ENCODE measurements at regions not wholly inside any gene's neighbourhood (a gene's known extent, or its start where the extent isn't known, plus 50 kb on each side); places are given as distances from the start of the nearest gene placed in this dataset.

- Histone ChIP-seq H3K27ac (no peak overlapping the region), H3K4me3 (ENCODE audit: low read depth in 1 of 2, low read length in 1 of 2) (no peak overlapping the region), H3K4me1 (ENCODE audit: control insufficient read depth in 1 of 2, insufficient read depth in 1 of 2, low read depth in 1 of 2, low read length in 1 of 2) (no peaks in the 10 kb centered on the region), H3K9me3 (no peaks in the 10 kb centered on the region), H3K27me3 (no peaks in the 10 kb centered on the region), H3K36me3 (no peaks in the 10 kb centered on the region)
- TF ChIP-seq CTCF (IDR thresholded peaks at IDR 0.05) = no peak
Observed at GRCh38 chr18:67260841-67261240, 255.7 kb downstream of the DSEL start.

GRCh38 chr18:67250776-67251424 is 265.6 kb downstream of the DSEL start:
- no peak overlapping the region for H3K27ac ChIP-seq
- TF ChIP-seq CTCF (IDR thresholded peaks at IDR 0.05) = no peak
- no peaks in the 10 kb centered on the region for H3K9me3 ChIP-seq
- H3K4me1 ChIP-seq (ENCODE audit: control insufficient read depth in 1 of 2, insufficient read depth in 1 of 2, low read depth in 1 of 2, low read length in 1 of 2) = no peaks in the 10 kb centered on the region
- no peaks in the 10 kb centered on the region for H3K27me3 ChIP-seq
- no peaks in the 10 kb centered on the region for H3K36me3 ChIP-seq
- no peak overlapping the region for H3K4me3 ChIP-seq (ENCODE audit: low read depth in 1 of 2, low read length in 1 of 2)

GRCh38 chr18:67243799-67244587 is 272.5 kb downstream of the DSEL start:
- Histone ChIP-seq H3K4me3 (ENCODE audit: low read depth in 1 of 2, low read length in 1 of 2) (no peak overlapping the region), H3K9me3 (no peaks in the 10 kb centered on the region), H3K27ac (no peak overlapping the region), H3K4me1 (ENCODE audit: control insufficient read depth in 1 of 2, insufficient read depth in 1 of 2, low read depth in 1 of 2, low read length in 1 of 2) (no peaks in the 10 kb centered on the region), H3K27me3 (no peaks in the 10 kb centered on the region), H3K36me3 (no peaks in the 10 kb centered on the region)
- TF ChIP-seq CTCF (IDR thresholded peaks at IDR 0.05) = no peak

- H3K4me3 ChIP-seq (ENCODE audit: low read depth in 1 of 2, low read length in 1 of 2) = no peak overlapping the region
- H3K27me3 ChIP-seq = no peaks in the 10 kb centered on the region
- no peaks in the 10 kb centered on the region for H3K4me1 ChIP-seq (ENCODE audit: control insufficient read depth in 1 of 2, insufficient read depth in 1 of 2, low read depth in 1 of 2, low read length in 1 of 2)
- no peak overlapping the region for H3K27ac ChIP-seq
- no peaks in the 10 kb centered on the region for H3K36me3 ChIP-seq
- H3K9me3 ChIP-seq = no peaks in the 10 kb centered on the region
- TF ChIP-seq CTCF (IDR thresholded peaks at IDR 0.05) = no peak
Observed at GRCh38 chr18:67242001-67242400, 274.5 kb downstream of the DSEL start.

GRCh38 chr18:67241299-67241698 is 275.2 kb downstream of the DSEL start:
- no peaks in the 10 kb centered on the region for H3K27me3 ChIP-seq
- H3K27ac ChIP-seq = no peak overlapping the region
- no peak overlapping the region for H3K4me3 ChIP-seq (ENCODE audit: low read depth in 1 of 2, low read length in 1 of 2)
- H3K36me3 ChIP-seq = no peaks in the 10 kb centered on the region
- no peaks in the 10 kb centered on the region for H3K9me3 ChIP-seq
- H3K4me1 ChIP-seq (ENCODE audit: control insufficient read depth in 1 of 2, insufficient read depth in 1 of 2, low read depth in 1 of 2, low read length in 1 of 2) = no peaks in the 10 kb centered on the region
- no peak for TF ChIP-seq CTCF (IDR thresholded peaks at IDR 0.05)

Measured in neutrophil (primary cell).